AML-193 (cell line): ENCODE measurements at regions not wholly inside any gene's neighbourhood (a gene's known extent, or its start where the extent isn't known, plus 50 kb on each side); places are given as distances from the start of the nearest gene placed in this dataset.
"Not testable (repeated sequence)": the region's sequence is repeated elsewhere in the genome, so short reads cannot be mapped to it uniquely, and the experiment has no call there.

ENCODE experiments used
- DNase-seq, 2 experiments: peaks; one replicate each; lab custom pipeline; 2025; lab: John Stamatoyannopoulos, UW

DNA sequence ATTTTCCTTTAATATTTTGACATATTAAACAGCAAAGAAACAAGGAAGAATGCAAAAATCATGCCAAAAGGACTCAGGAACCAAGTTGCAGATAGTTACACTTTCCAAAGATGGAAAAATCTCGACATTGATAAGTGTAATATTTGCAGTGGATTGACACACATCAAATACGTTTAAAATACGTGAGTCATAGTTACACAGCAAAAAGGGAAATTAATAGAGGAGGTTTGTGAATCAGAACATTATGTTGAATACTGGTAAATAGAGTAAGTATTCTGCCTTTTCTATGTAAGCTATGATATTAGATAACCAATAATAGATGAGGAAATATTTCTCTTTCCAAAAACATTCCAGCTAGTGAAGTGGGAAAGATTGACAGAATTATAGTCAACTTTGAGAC lies 1761.3 kb upstream of the IGFBP7 start:
- no peak for DNase-seq

GRCh38 chr4:58849026-58849425 lies 1738.8 kb upstream of the IGFBP7 start:
- DNase-seq = no peak

GRCh38 chr4:58843455-58843854 lies 1733.3 kb upstream of the IGFBP7 start:
- no peak for DNase-seq

GRCh38 chr4:58833126-58833525 lies 1722.9 kb upstream of the IGFBP7 start:
- DNase-seq = no peak

DNA sequence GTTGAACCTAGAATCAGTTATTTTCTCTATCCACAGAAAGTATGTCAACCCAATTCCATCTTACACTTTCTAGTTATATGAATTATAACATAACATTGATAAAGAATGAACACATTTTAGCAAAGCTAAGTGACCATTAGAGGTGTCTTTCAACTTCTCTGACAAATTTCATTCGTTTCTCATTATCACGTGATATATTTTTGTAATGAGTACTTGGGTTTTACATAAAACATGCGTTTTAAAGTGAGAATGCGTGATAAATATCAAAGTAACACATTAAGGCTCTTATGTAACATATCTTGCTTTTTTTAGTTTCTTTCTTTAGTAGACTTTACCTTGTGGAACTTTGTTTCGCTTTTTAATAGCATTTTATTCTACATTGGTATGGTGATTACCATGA lies 1715.1 kb upstream of the IGFBP7 start:
- DNase-seq = no peak

GRCh38 chr4:58818560-58818959 lies 1708.4 kb upstream of the IGFBP7 start:
- DNase-seq = not testable (repeated sequence)

GRCh38 chr4:58809948-58810347 lies 1699.8 kb upstream of the IGFBP7 start:
- DNase-seq = no peak

DNA sequence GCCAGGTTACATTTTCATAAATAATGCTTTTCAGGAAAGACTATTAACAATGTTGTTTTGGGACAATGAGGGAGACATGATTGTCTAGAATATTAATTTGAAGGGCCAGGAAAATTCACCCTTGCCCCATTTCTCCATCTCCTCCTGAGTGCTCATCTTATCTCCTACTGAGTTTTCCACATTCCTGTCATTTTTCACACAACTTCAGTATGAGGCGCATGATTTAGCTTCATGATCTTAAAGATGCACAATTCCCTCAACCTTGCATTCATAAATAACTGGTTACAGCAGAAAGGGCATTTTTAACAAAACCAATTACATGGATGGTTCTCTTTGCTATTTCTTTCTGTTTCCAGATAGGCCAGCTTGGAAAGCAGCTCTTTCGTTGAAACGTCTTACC lies 1699.2 kb upstream of the IGFBP7 start:
- DNase-seq = no peak

DNA sequence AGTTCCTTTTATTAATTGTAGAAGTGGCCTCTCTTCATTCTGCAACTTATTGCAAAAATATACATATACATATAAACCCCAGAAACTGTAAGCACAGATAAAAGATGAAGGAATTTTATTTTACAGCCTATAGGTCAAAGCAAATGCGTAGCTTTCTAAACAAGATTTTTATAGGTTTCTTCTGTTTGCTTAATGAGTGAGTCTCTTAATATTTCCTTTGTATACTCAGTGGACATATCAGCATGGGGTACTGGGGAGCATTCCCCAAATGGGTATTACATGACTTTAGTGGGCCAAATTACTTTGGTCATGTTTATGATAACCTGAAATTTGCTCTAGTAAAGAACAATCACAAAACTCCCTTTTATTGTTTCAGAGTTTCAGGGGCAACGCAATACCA lies 1698.6 kb upstream of the IGFBP7 start:
- DNase-seq = no peak

- DNase-seq = no peak
These were observed 1697.8 kb upstream of the IGFBP7 start for GRCh38 chr4:58807843-58808615.

GRCh38 chr4:58776627-58777026 lies 1666.4 kb upstream of the IGFBP7 start:
- no peak for DNase-seq

GRCh38 chr4:58767598-58767997 lies 1657.4 kb upstream of the IGFBP7 start:
- DNase-seq = no peak

GRCh38 chr4:58766763-58767162 lies 1656.6 kb upstream of the IGFBP7 start:
- DNase-seq = no peak

GRCh38 chr4:58761563-58761962 lies 1651.4 kb upstream of the IGFBP7 start:
- DNase-seq = no peak

DNA sequence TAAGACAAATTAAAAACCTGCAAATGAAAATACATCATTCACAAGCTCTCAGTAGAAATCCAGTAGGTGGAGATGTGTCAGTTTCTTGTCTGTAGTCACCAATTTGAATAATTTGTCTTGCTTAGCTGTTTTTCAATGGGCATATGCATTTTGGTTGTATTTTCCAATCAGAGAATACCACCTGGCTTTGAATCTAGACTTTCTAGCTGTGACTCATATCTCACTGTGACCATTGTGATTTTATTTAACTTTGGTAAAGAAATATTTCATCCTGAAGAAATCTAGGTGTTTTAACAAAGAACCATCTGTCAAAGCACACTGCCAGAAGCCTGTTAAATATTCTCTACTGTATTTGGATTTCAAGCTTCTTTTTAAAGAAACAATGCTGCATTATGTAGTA lies 1650.6 kb upstream of the IGFBP7 start:
- DNase-seq = no peak

GRCh38 chr4:58760100-58760499 lies 1649.9 kb upstream of the IGFBP7 start:
- DNase-seq = no peak

GRCh38 chr4:58749206-58749605 lies 1639.0 kb upstream of the IGFBP7 start:
- DNase-seq = no peak

GRCh38 chr4:58740897-58741296 lies 1630.7 kb upstream of the IGFBP7 start:
- DNase-seq = no peak

GRCh38 chr4:58739275-58739674 lies 1629.1 kb upstream of the IGFBP7 start:
- no peak for DNase-seq

- no peak for DNase-seq
These were observed 1628.2 kb upstream of the IGFBP7 start for GRCh38 chr4:58738375-58738774.

GRCh38 chr4:58734030-58734674 lies 1624.0 kb upstream of the IGFBP7 start:
- DNase-seq = no peak

- DNase-seq = no peak
These were observed 1622.8 kb upstream of the IGFBP7 start for GRCh38 chr4:58732973-58733372.

GRCh38 chr4:58723954-58724353 lies 1613.8 kb upstream of the IGFBP7 start:
- no peak for DNase-seq

DNA sequence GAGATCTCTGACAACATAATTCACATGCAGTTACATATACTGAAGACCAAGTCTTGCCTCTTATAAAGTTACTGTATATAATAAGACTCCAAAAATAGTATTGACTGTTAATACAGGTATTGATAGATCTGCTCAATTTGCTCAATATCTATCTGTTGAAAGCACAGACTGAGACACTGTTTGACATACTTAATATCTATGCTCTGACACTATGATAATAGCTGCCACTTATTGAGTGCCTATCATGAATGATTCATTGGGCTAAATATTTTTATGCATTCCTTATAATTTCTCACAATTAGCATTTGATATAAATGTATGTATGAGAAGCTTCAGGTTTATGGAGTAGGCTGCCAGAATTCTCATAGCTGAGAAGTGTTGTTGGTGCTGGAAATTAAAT lies 1600.9 kb upstream of the IGFBP7 start:
- DNase-seq = no peak
